Central memory CD8-positive, alpha-beta T cell (primary cell): ENCODE measurements at regions not wholly inside any gene's neighbourhood (a gene's known extent, or its start where the extent isn't known, plus 50 kb on each side); places are given as distances from the start of the nearest gene placed in this dataset.

Experiments used
- ATAC-seq: fragments of 150-1000 bp; cut with Tn5 transposase; replicated peaks from 2 replicates; pipeline ENCODE4 v1.10.0; 2022; ENCODE audit warnings: mild to moderate bottlenecking, moderate FRiP score, moderate number of reproducible peaks; ENCODE audit not compliant: poor library complexity, severe bottlenecking; ENCODE audit errors: extremely low read depth
- DNase-seq, 2 donors: peaks; one replicate each; pipeline ENCODE4 v3.0.0; 2021; ENCODE audit warnings: low spot score in 2 of 2
- H3K27ac Mint-ChIP-seq: one replicate; pipeline ENCODE4 v1.8.0; 2022; ENCODE audit warnings: low read depth, mild to moderate bottlenecking, moderate library complexity, mixed read lengths
- H3K27me3 Mint-ChIP-seq: one replicate; pipeline ENCODE4 v1.8.0; 2022; ENCODE audit warnings: mixed read lengths
- H3K36me3 Mint-ChIP-seq: one replicate; pipeline ENCODE4 v1.8.0; 2022; ENCODE audit warnings: mild to moderate bottlenecking, moderate library complexity, mixed read lengths; ENCODE audit not compliant: insufficient read depth
- H3K4me1 Mint-ChIP-seq: one replicate; pipeline ENCODE4 v1.8.0; 2022; ENCODE audit warnings: mixed read lengths
- H3K4me3 Mint-ChIP-seq: one replicate; pipeline ENCODE4 v1.8.0; 2022; ENCODE audit warnings: mild to moderate bottlenecking, moderate library complexity, mixed read lengths
- H3K9me3 Mint-ChIP-seq: one replicate; pipeline ENCODE4 v1.8.0; 2022; ENCODE audit warnings: mixed read lengths

DNA sequence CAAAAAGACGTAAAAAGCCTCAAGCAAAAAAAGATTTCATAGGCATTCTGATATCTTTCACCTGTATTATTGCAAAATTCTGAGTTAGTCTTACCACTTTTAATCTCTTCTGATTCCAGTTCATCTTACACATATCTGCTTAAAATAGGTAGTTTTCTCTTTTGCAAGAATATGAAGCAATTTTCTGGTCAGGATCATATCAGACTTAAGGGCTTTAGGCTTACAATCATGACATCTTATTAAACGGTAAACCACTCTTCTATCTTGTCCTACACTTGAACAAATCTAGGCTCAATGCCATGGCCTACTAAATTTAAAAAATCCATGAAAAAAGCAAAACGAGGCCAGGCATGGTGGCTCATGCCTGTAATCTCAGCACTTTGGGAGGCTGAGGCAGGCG is 50.1 kb upstream of the GAREM1 start:
- H3K27ac Mint-ChIP-seq, result no peak overlapping the region
- DNase-seq (no peak), ATAC-seq (no peak)
- no peaks in the 10 kb centered on the region for H3K9me3 Mint-ChIP-seq
- no peaks in the 10 kb centered on the region for H3K4me1 Mint-ChIP-seq
- H3K4me3 Mint-ChIP-seq, result no peak overlapping the region
- no peaks in the 10 kb centered on the region for H3K36me3 Mint-ChIP-seq
- peaks cover 10% of the 10 kb centered on the region for H3K27me3 Mint-ChIP-seq
